ENCODE measurements at regions not wholly inside any gene's neighbourhood (a gene's known extent, or its start where the extent isn't known, plus 50 kb on each side); places are given as distances from the start of the nearest gene placed in this dataset.

- Histone ChIP-seq H3K4me3 (ENCODE audit: low read length) (no peak overlapping the region), H3K4me1 (ENCODE audit: insufficient read depth, low read length) (peaks cover 10% of the 10 kb centered on the region), H3K36me3 (ENCODE audit: low read depth, low read length) (no peaks in the 10 kb centered on the region), H3K27me3 (ENCODE audit: low read length) (no peaks in the 10 kb centered on the region), H3K9ac (ENCODE audit: low read length) (no peak overlapping the region), H3K9me2 (replicated peaks; ENCODE audit: low read length) (no peaks in the 10 kb centered on the region), H3K9me3 (ENCODE audit: low read length) (no peaks in the 10 kb centered on the region), H2AFZ (ENCODE audit: low read length) (no peak overlapping the region), H4K20me1 (ENCODE audit: low read length) (no peaks in the 10 kb centered on the region), H3K79me2 (ENCODE audit: low read length) (no peaks in the 10 kb centered on the region), H3F3A (ENCODE audit: low read length, unreplicated experiment) (no peaks in the 10 kb centered on the region), H3K27ac (ENCODE audit: low read length) (no peak overlapping the region), H3K4me2 (ENCODE audit: low read length) (no peak overlapping the region)
- BruUV-seq (replicated peaks), result no TSS peak
- ChIA-PET CTCF (no interaction called here), POLR2A (ENCODE audit: unreplicated experiment) (no interaction called here)
- no peak for TF ChIP-seq CTCF (conservative IDR thresholded peaks at IDR 0.05; ENCODE audit: low read depth, low read length)
- no peak for TF ChIP-seq EZH2phosphoT487 (IDR thresholded peaks at IDR 0.05; ENCODE audit: borderline replicate concordance, low read length)
- no peak for TF ChIP-seq EZH2 (IDR thresholded peaks at IDR 0.05; ENCODE audit: low read length, unreplicated experiment)
- ATAC-seq (no peak), DNase-seq (no peak)
- intact Hi-C loops (cut with micrococcal nuclease), result no loop called here
Measured at GRCh38 chrX:20481632-20482031, 214.9 kb upstream of the RPS6KA3 start.

- Histone ChIP-seq H3K4me1 (ENCODE audit: insufficient read depth, low read length) (peaks cover 10% of the 10 kb centered on the region), H2AFZ (ENCODE audit: low read length) (no peak overlapping the region), H3K4me3 (ENCODE audit: low read length) (no peak overlapping the region), H4K20me1 (ENCODE audit: low read length) (no peaks in the 10 kb centered on the region), H3F3A (ENCODE audit: low read length, unreplicated experiment) (no peaks in the 10 kb centered on the region), H3K4me2 (ENCODE audit: low read length) (no peak overlapping the region), H3K9ac (ENCODE audit: low read length) (no peak overlapping the region), H3K9me3 (ENCODE audit: low read length) (no peaks in the 10 kb centered on the region), H3K79me2 (ENCODE audit: low read length) (no peaks in the 10 kb centered on the region), H3K27ac (ENCODE audit: low read length) (no peak overlapping the region), H3K27me3 (ENCODE audit: low read length) (no peaks in the 10 kb centered on the region), H3K9me2 (replicated peaks; ENCODE audit: low read length) (no peaks in the 10 kb centered on the region), H3K36me3 (ENCODE audit: low read depth, low read length) (no peaks in the 10 kb centered on the region)
- POLR2A ChIA-PET (ENCODE audit: unreplicated experiment), result interaction anchor here (0.6 to 0.7 kb wide), 2 partner anchors 84 to 334 kb away, joined by 3 read pairs; no protein-coding TSS in a partner anchor
- ATAC-seq (peak; percentile 50), DNase-seq (no peak)
- no peak for TF ChIP-seq EZH2phosphoT487 (IDR thresholded peaks at IDR 0.05; ENCODE audit: borderline replicate concordance, low read length)
- TF ChIP-seq CTCF (conservative IDR thresholded peaks at IDR 0.05; ENCODE audit: low read depth, low read length), result no peak
- TF ChIP-seq EZH2 (IDR thresholded peaks at IDR 0.05; ENCODE audit: low read length, unreplicated experiment), result no peak
- intact Hi-C loops (cut with micrococcal nuclease), result no loop called here
- no TSS peak for BruUV-seq (replicated peaks)
- CTCF ChIA-PET, result no interaction called here
Measured at GRCh38 chrX:20479896-20480295, 213.2 kb upstream of the RPS6KA3 start.

- H3K9me2 ChIP-seq (replicated peaks; ENCODE audit: low read length), result no peaks in the 10 kb centered on the region
- ATAC-seq (no peak), DNase-seq (no peak)
- intact Hi-C loops (cut with micrococcal nuclease), result no loop called here
- no peak for TF ChIP-seq EZH2 (IDR thresholded peaks at IDR 0.05; ENCODE audit: low read length, unreplicated experiment)
- no peak for TF ChIP-seq CTCF (conservative IDR thresholded peaks at IDR 0.05; ENCODE audit: low read depth, low read length)
- TF ChIP-seq EZH2phosphoT487 (IDR thresholded peaks at IDR 0.05; ENCODE audit: borderline replicate concordance, low read length), result no peak
- no peaks in the 10 kb centered on the region for H3K9me3 ChIP-seq (ENCODE audit: low read length)
- no peak overlapping the region for H3K4me2 ChIP-seq (ENCODE audit: low read length)
- no peaks in the 10 kb centered on the region for H3K79me2 ChIP-seq (ENCODE audit: low read length)
- H3K4me3 ChIP-seq (ENCODE audit: low read length), result no peak overlapping the region
- no peaks in the 10 kb centered on the region for H3K27me3 ChIP-seq (ENCODE audit: low read length)
- no peak overlapping the region for H2AFZ ChIP-seq (ENCODE audit: low read length)
- H4K20me1 ChIP-seq (ENCODE audit: low read length), result no peaks in the 10 kb centered on the region
- no peak overlapping the region for H3K9ac ChIP-seq (ENCODE audit: low read length)
- H3K27ac ChIP-seq (ENCODE audit: low read length), result no peak overlapping the region
- H3F3A ChIP-seq (ENCODE audit: low read length, unreplicated experiment), result no peaks in the 10 kb centered on the region
- no TSS peak for BruUV-seq (replicated peaks)
- ChIA-PET POLR2A (ENCODE audit: unreplicated experiment) (no interaction called here), CTCF (no interaction called here)
- no peaks in the 10 kb centered on the region for H3K36me3 ChIP-seq (ENCODE audit: low read depth, low read length)
- peaks cover 10% of the 10 kb centered on the region for H3K4me1 ChIP-seq (ENCODE audit: insufficient read depth, low read length)
Measured at GRCh38 chrX:20479048-20479447, 212.3 kb upstream of the RPS6KA3 start.

All from PC-3 (cell line).